ENCODE measurements at regions not wholly inside any gene's neighbourhood (a gene's known extent, or its start where the extent isn't known, plus 50 kb on each side); places are given as distances from the start of the nearest gene placed in this dataset.

GRCh38 chr14:48849741-48850322, 736.3 kb downstream of the RPS29 start:
- no peaks in the 10 kb centered on the region for H3F3A ChIP-seq (ENCODE audit: insufficient read depth, low read depth)
- H4K20me1 ChIP-seq (ENCODE audit: insufficient read depth): no peaks in the 10 kb centered on the region
- no peak overlapping the region for H3K4me3 ChIP-seq
- no peaks in the 10 kb centered on the region for H3K79me2 ChIP-seq (ENCODE audit: low read depth)
- intact Hi-C loops (cut with micrococcal nuclease; ENCODE audit: unreplicated experiment): no loop called here
- no peaks in the 10 kb centered on the region for H3K27me3 ChIP-seq (ENCODE audit: insufficient read depth, low read depth)
- no peak overlapping the region for H3K4me2 ChIP-seq
- DNase-seq: no peak
- H3K4me1 ChIP-seq (replicated peaks; ENCODE audit: insufficient read depth): no peaks in the 10 kb centered on the region
- H3K9me2 ChIP-seq (ENCODE audit: insufficient read depth): no peaks in the 10 kb centered on the region
- no peak overlapping the region for H3K27ac ChIP-seq
- H2AFZ ChIP-seq: no peak overlapping the region
- H3K36me3 ChIP-seq (ENCODE audit: low read depth): no peaks in the 10 kb centered on the region
- no TSS peak for BruUV-seq (replicated peaks)
- no peak for TF ChIP-seq EZH2 (IDR thresholded peaks at IDR 0.05; ENCODE audit: low read depth)
- TF ChIP-seq CTCF (conservative IDR thresholded peaks at IDR 0.05): no peak
- ChIA-PET POLR2A (ENCODE audit: unreplicated experiment) (no interaction called here), CTCF (no interaction called here)
- H3K9me3 ChIP-seq (ENCODE audit: insufficient read depth, low read depth): no peaks in the 10 kb centered on the region

- CTCF ChIA-PET: no interaction called here
- DNase-seq: no peak
Observed at GRCh38 chr14:48842785-48843184, 743.4 kb downstream of the RPS29 start.

GRCh38 chr14:48826058-48826457, 760.1 kb downstream of the RPS29 start:
- ChIA-PET CTCF (no interaction called here), POLR2A (ENCODE audit: unreplicated experiment) (no interaction called here)
- intact Hi-C loops (cut with micrococcal nuclease; ENCODE audit: unreplicated experiment): no loop called here
- H3K4me2 ChIP-seq: no peak overlapping the region
- no peaks in the 10 kb centered on the region for H3K27me3 ChIP-seq (ENCODE audit: insufficient read depth, low read depth)
- no peaks in the 10 kb centered on the region for H3K9me2 ChIP-seq (ENCODE audit: insufficient read depth)
- no peak overlapping the region for H3K4me3 ChIP-seq
- H3K27ac ChIP-seq: no peak overlapping the region
- no peaks in the 10 kb centered on the region for H4K20me1 ChIP-seq (ENCODE audit: insufficient read depth)
- BruUV-seq (replicated peaks): no TSS peak
- no peaks in the 10 kb centered on the region for H3K36me3 ChIP-seq (ENCODE audit: low read depth)
- H3F3A ChIP-seq (ENCODE audit: insufficient read depth, low read depth): no peaks in the 10 kb centered on the region
- no peaks in the 10 kb centered on the region for H3K4me1 ChIP-seq (replicated peaks; ENCODE audit: insufficient read depth)
- TF ChIP-seq CTCF (conservative IDR thresholded peaks at IDR 0.05) (no peak), EZH2 (IDR thresholded peaks at IDR 0.05; ENCODE audit: low read depth) (no peak)
- no peaks in the 10 kb centered on the region for H3K9me3 ChIP-seq (ENCODE audit: insufficient read depth, low read depth)
- no peak for DNase-seq
- no peaks in the 10 kb centered on the region for H3K79me2 ChIP-seq (ENCODE audit: low read depth)
- no peak overlapping the region for H2AFZ ChIP-seq

More at GRCh38 chr14:48842785-48843184, 743.4 kb downstream of the RPS29 start:
- H3K4me3 ChIP-seq: no peak overlapping the region
- H3K9me3 ChIP-seq (ENCODE audit: insufficient read depth, low read depth): no peaks in the 10 kb centered on the region
- intact Hi-C loops (cut with micrococcal nuclease; ENCODE audit: unreplicated experiment): no loop called here
- no peaks in the 10 kb centered on the region for H3F3A ChIP-seq (ENCODE audit: insufficient read depth, low read depth)
- BruUV-seq (replicated peaks): no TSS peak
- no peaks in the 10 kb centered on the region for H3K36me3 ChIP-seq (ENCODE audit: low read depth)
- H3K4me2 ChIP-seq: no peak overlapping the region
- H3K4me1 ChIP-seq (replicated peaks; ENCODE audit: insufficient read depth): no peaks in the 10 kb centered on the region
- POLR2A ChIA-PET (ENCODE audit: unreplicated experiment): no interaction called here
- no peaks in the 10 kb centered on the region for H3K79me2 ChIP-seq (ENCODE audit: low read depth)
- no peak for TF ChIP-seq CTCF (conservative IDR thresholded peaks at IDR 0.05)
- H3K27me3 ChIP-seq (ENCODE audit: insufficient read depth, low read depth): no peaks in the 10 kb centered on the region
- no peaks in the 10 kb centered on the region for H3K9me2 ChIP-seq (ENCODE audit: insufficient read depth)
- H4K20me1 ChIP-seq (ENCODE audit: insufficient read depth): no peaks in the 10 kb centered on the region
- no peak overlapping the region for H2AFZ ChIP-seq
- H3K27ac ChIP-seq: no peak overlapping the region

Measured in PC-9 (cell line).